SK-N-SH (cell line): ENCODE measurements at regions not wholly inside any gene's neighbourhood (a gene's known extent, or its start where the extent isn't known, plus 50 kb on each side); places are given as distances from the start of the nearest gene placed in this dataset.

Experiments
- CTCF ChIA-PET: fragments of 300-600, 350-600 bp; formaldehyde crosslinking; extraction: SDS; loops from one replicate; lab custom pipeline; 2021; lab: Yijun Ruan, JAX
- POLR2A ChIA-PET: fragments of 350-600 bp; sonication (Branson Sonifier 250); formaldehyde crosslinking; extraction: SDS; loops from one replicate; lab custom pipeline; 2020; ENCODE audit warnings: antibody characterized with exemption, inconsistent platforms; lab: Yijun Ruan, JAX
- DNase-seq: peaks from one replicate; pipeline ENCODE4 v3.0.0; 2012
- H2AFZ ChIP-seq: fragments of 200-600 bp; sonication (generic); 2 replicates; pipeline ENCODE4 v1.8.1; 2016; ENCODE audit warnings: antibody characterized with exemption, mild to moderate bottlenecking, low read depth
- H3F3A ChIP-seq: fragments of 200-600 bp; sonication (generic); replicated peaks from 2 replicates; pipeline ENCODE3; 2016; ENCODE audit warnings: antibody characterized with exemption, mild to moderate bottlenecking; ENCODE audit not compliant: insufficient read depth
- H3K27ac ChIP-seq, 2 experiments: fragments of 200-500 bp in 1 of 2; fragments of 200-600 bp in 1 of 2; sonication (Bioruptor generic) in 1 of 2; sonication (generic), shearing (Covaris generic) in 1 of 2; 2 replicates each; pipeline versions ENCODE4 v1.5.1 to v1.6.1; 2014 to 2016; ENCODE audit warnings: low read depth in 2 of 2, inconsistent platforms in 1 of 2, low read length in 1 of 2, mild to moderate bottlenecking in 1 of 2, mixed read lengths in 1 of 2
- H3K27me3 ChIP-seq: fragments of 200-600 bp; sonication (generic), shearing (Covaris generic); 2 replicates; pipeline ENCODE4 v1.6.1; 2016; ENCODE audit warnings: mixed run types; ENCODE audit not compliant: insufficient read depth
- H3K36me3 ChIP-seq, 2 experiments: fragments of 200-500 bp in 1 of 2; fragments of 200-600 bp in 1 of 2; sonication (Bioruptor generic) in 1 of 2; sonication (generic) in 1 of 2; replicated peaks in 1 of 2; 2 replicates each; pipeline versions ENCODE3 to v1.5.1; 2014 to 2016; ENCODE audit warnings: low read length in 1 of 2, mild to moderate bottlenecking in 1 of 2; ENCODE audit not compliant: insufficient read depth in 2 of 2, control insufficient read depth in 1 of 2
- H3K4me1 ChIP-seq, 2 experiments: fragments of 200-500 bp in 1 of 2; fragments of 200-600 bp in 1 of 2; sonication (Bioruptor generic) in 1 of 2; sonication (generic), shearing (Covaris generic) in 1 of 2; 2 replicates each; pipeline versions ENCODE4 v1.5.1 to v1.6.1; 2014 to 2016; ENCODE audit warnings: low read depth in 1 of 2, low read length in 1 of 2, mixed run types in 1 of 2; ENCODE audit not compliant: insufficient read depth in 2 of 2, control insufficient read depth in 1 of 2
- H3K4me2 ChIP-seq: fragments of 200-600 bp; sonication (generic), shearing (Covaris generic); 2 replicates; pipeline ENCODE4 v1.6.1; 2017; ENCODE audit warnings: mixed run types
- H3K4me3 ChIP-seq, 2 experiments: fragments of 200-500 bp in 1 of 2; fragments of 200-600 bp in 1 of 2; sonication (Bioruptor generic) in 1 of 2; sonication (generic), shearing (Covaris generic) in 1 of 2; 2 replicates each; pipeline versions ENCODE4 v1.5.1 to v1.8.1; 2014 to 2016; ENCODE audit warnings: low read depth in 2 of 2, inconsistent platforms in 1 of 2, low read length in 1 of 2, mild to moderate bottlenecking in 1 of 2, mixed read lengths in 1 of 2, moderate library complexity in 1 of 2
- H3K79me2 ChIP-seq: fragments of 200-600 bp; sonication (generic); 2 replicates; pipeline ENCODE4 v1.8.1; 2017; ENCODE audit warnings: mild to moderate bottlenecking; ENCODE audit not compliant: insufficient read depth
- H3K9ac ChIP-seq: fragments of 200-600 bp; sonication (generic); 2 replicates; pipeline ENCODE4 v1.6.1; 2017; ENCODE audit warnings: mixed run types
- H3K9me2 ChIP-seq: fragments of 200-600 bp; sonication (generic); 2 replicates; pipeline ENCODE4 v1.6.1; 2017; ENCODE audit warnings: mixed run types
- H3K9me3 ChIP-seq: fragments of 200-600 bp; sonication (generic); 2 replicates; pipeline ENCODE4 v1.6.1; 2017; ENCODE audit warnings: mixed run types, mild to moderate bottlenecking, moderate library complexity
- H4K20me1 ChIP-seq: fragments of 200-600 bp; sonication (generic); 2 replicates; pipeline ENCODE4 v1.6.1; 2017; ENCODE audit warnings: mild to moderate bottlenecking, mixed run types; ENCODE audit not compliant: insufficient read depth
- CHD2 ChIP-seq: fragments of 150-350 bp; IDR thresholded peaks from 2 replicates; pipeline ENCODE4 v1.6.1; 2018; ENCODE audit warnings: low read length; ENCODE audit not compliant: partially characterized antibody
- ELF1 ChIP-seq: IDR thresholded peaks from 2 replicates; pipeline ENCODE4 v1.4.0; 2012
- EP300 ChIP-seq, 2 experiments: IDR thresholded peaks; 2 replicates each; pipeline versions ENCODE4 v1.4.0 to v1.6.1; 2012; ENCODE audit warnings: borderline replicate concordance in 1 of 2, low read depth in 1 of 2, low read length in 1 of 2
- FOXM1 ChIP-seq: IDR thresholded peaks from 2 replicates; pipeline ENCODE4 v1.4.0; 2012; ENCODE audit warnings: low read depth, mild to moderate bottlenecking
- GATA2 ChIP-seq: sonication (generic); formaldehyde crosslinking; IDR thresholded peaks from 2 replicates; pipeline ENCODE4 v1.5.0; 2020; ENCODE audit warnings: mild to moderate bottlenecking, missing genetic modification reagents
- IRF3 ChIP-seq: fragments of 150-350 bp; IDR thresholded peaks from 2 replicates; pipeline ENCODE4 v1.6.1; 2016; ENCODE audit warnings: mild to moderate bottlenecking, low read depth, low read length
- MAX ChIP-seq: IDR thresholded peaks from 2 replicates; pipeline ENCODE4 v1.4.0; 2012; ENCODE audit warnings: low read depth
- MXI1 ChIP-seq: IDR thresholded peaks from 2 replicates; pipeline ENCODE4 v1.6.1; 2012; ENCODE audit warnings: mild to moderate bottlenecking, low read depth, low read length, improper control_type of control experiment
- NRF1 ChIP-seq: IDR thresholded peaks from 2 replicates; pipeline ENCODE4 v1.6.1; 2012; ENCODE audit warnings: low read depth, mild to moderate bottlenecking, low read length
- PBX3 ChIP-seq: IDR thresholded peaks from 2 replicates; pipeline ENCODE4; 2012
- POLR2AphosphoS5 ChIP-seq: IDR thresholded peaks from 2 replicates; pipeline ENCODE4 v1.6.1; 2012; ENCODE audit warnings: low read depth, low read length
- REST ChIP-seq: IDR thresholded peaks from 2 replicates; pipeline ENCODE4 v1.6.1; 2012; ENCODE audit warnings: mild to moderate bottlenecking, low read depth, low read length, moderate library complexity
- USF1 ChIP-seq: IDR thresholded peaks from 2 replicates; pipeline ENCODE4 v1.4.0; 2012; ENCODE audit warnings: low read depth, borderline replicate concordance
- ZBTB33 ChIP-seq: IDR thresholded peaks from 2 replicates; pipeline ENCODE4 v1.4.0; 2012; ENCODE audit warnings: low read depth, borderline replicate concordance
- WGBS: methylation state at CpG from one replicate; pipeline ENCODE4 v1.1.6; 2017; ENCODE audit warnings: low lambda C conversion rate; 5-methylcytosine and 5-hydroxymethylcytosine counted together

- no peaks in the 10 kb centered on the region for H3F3A ChIP-seq
- H3K4me1 ChIP-seq = no peaks in the 10 kb centered on the region
- H3K9me3 ChIP-seq = no peaks in the 10 kb centered on the region
- H3K4me3 ChIP-seq = no peak overlapping the region
- POLR2A ChIA-PET = no interaction called here
- no peak overlapping the region for H2AFZ ChIP-seq
- H4K20me1 ChIP-seq = no peaks in the 10 kb centered on the region
- no peak for DNase-seq
- H3K9me2 ChIP-seq = no peaks in the 10 kb centered on the region
- H3K9ac ChIP-seq = no peak overlapping the region
- CTCF ChIA-PET = interaction anchor here (0.8 kb wide), 1 partner anchor 27 kb away, joined by 3 read pairs; no protein-coding TSS in a partner anchor
- no peaks in the 10 kb centered on the region for H3K79me2 ChIP-seq
- H3K27me3 ChIP-seq = no peaks in the 10 kb centered on the region
- WGBS = 55% methylated on average over 14 of the region's 24 CpGs
- H3K27ac ChIP-seq = no peak overlapping the region
- no peaks in the 10 kb centered on the region for H3K36me3 ChIP-seq
- TF ChIP-seq GATA2 (CRISPR knock-in tag) = no peak
- no peak for TF ChIP-seq REST
- no peak for TF ChIP-seq USF1
- no peak overlapping the region for H3K4me2 ChIP-seq
Observed at GRCh38 chr1:72649211-72649888, 367.0 kb upstream of the NEGR1 start.

GRCh38 chr1:72648465-72648864 lies 366.1 kb upstream of the NEGR1 start:
- Histone ChIP-seq H4K20me1 (no peaks in the 10 kb centered on the region), H3K9me2 (no peaks in the 10 kb centered on the region), H3K9me3 (no peaks in the 10 kb centered on the region), H3K9ac (no peak overlapping the region), H2AFZ (no peak overlapping the region), H3K36me3 (no peaks in the 10 kb centered on the region), H3K79me2 (no peaks in the 10 kb centered on the region), H3K4me3 (no peak overlapping the region), H3K4me1 (no peaks in the 10 kb centered on the region), H3K27me3 (no peaks in the 10 kb centered on the region), H3F3A (no peaks in the 10 kb centered on the region), H3K27ac (no peak overlapping the region), H3K4me2 (no peak overlapping the region)
- ChIA-PET POLR2A (no interaction called here), CTCF (interaction anchor here (0.8 kb wide), 1 partner anchor 26 kb away, joined by 3 read pairs; no protein-coding TSS in a partner anchor)
- WGBS = 0% methylated on average over 1 of the region's 5 CpGs
- TF ChIP-seq PBX3 (no peak), CHD2 (no peak), ZBTB33 (no peak), POLR2AphosphoS5 (no peak), MXI1 (no peak), IRF3 (no peak), ELF1 (no peak), NRF1 (no peak), EP300 (IDR thresholded peaks at IDR 0.05; ENCODE audit: borderline replicate concordance in 1 of 2, low read depth in 1 of 2, low read length in 1 of 2) (no peak), MAX (no peak), FOXM1 (no peak)
- DNase-seq = no peak
